Activated naive CD8-positive, alpha-beta T cell (primary cell): ENCODE measurements at regions not wholly inside any gene's neighbourhood (a gene's known extent, or its start where the extent isn't known, plus 50 kb on each side); places are given as distances from the start of the nearest gene placed in this dataset.

Source experiments
- H3K27ac Mint-ChIP-seq: one replicate; pipeline ENCODE4 v1.8.0; 2021; ENCODE audit warnings: mixed read lengths
- H3K27me3 Mint-ChIP-seq: one replicate; pipeline ENCODE4 v1.8.0; 2021; ENCODE audit warnings: mixed read lengths
- H3K36me3 Mint-ChIP-seq: one replicate; pipeline ENCODE4 v1.8.0; 2021; ENCODE audit warnings: mixed read lengths
- H3K4me1 Mint-ChIP-seq: one replicate; pipeline ENCODE4 v1.8.0; 2021; ENCODE audit warnings: low read depth, mixed read lengths
- H3K4me3 Mint-ChIP-seq: one replicate; pipeline ENCODE4 v1.8.0; 2021; ENCODE audit warnings: mild to moderate bottlenecking, mixed read lengths
- H3K9me3 Mint-ChIP-seq: one replicate; pipeline ENCODE4 v1.8.0; 2021; ENCODE audit warnings: low read depth, mixed read lengths

DNA sequence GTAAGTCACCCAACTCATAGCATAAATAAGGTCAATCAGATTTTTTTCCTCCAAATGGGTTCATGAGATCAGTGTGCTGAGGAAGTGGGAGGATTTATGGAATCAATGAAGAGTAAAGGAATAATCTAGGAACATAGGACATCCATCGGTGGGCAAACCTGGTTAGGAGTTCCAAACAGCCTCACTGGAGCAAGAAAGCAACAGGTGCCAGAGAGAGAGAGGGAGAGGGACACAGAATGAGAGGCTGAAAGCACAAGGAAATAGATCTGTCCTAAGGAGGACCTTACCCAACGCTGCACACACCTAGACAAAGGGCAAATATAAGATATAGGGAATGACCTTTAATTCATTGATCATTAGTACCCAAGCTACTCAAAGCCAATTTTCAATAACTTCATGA, 119.5 kb upstream of the ANKRD1 start:
- Mint-ChIP-seq H3K36me3 (peaks cover 2% of the 10 kb centered on the region), H3K9me3 (no peaks in the 10 kb centered on the region), H3K27me3 (peaks cover 1% of the 10 kb centered on the region), H3K4me3 (no peak overlapping the region), H3K4me1 (no peaks in the 10 kb centered on the region), H3K27ac (no peak overlapping the region)

DNA sequence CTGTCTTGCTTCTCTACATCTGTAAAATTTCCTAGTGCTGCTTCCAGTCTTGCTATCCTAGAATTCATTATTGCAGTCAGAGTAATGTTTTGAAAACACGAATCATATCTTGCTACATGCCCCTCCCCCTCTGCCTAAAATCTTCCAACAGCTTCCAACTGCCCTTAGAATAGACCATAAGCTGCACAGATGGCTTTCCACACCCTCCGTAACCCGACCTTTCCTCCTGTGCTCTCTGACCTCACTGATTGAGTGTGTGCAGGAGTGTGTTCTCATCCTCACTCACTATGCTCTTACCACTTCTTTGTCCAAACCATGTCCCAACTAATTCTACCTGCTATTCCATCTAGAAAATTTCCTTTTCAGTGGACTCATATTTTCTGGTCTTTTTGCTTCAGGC, 121.2 kb upstream of the ANKRD1 start:
- H3K27me3 Mint-ChIP-seq: peaks cover 4% of the 10 kb centered on the region
- no peak overlapping the region for H3K4me3 Mint-ChIP-seq
- no peaks in the 10 kb centered on the region for H3K4me1 Mint-ChIP-seq
- H3K27ac Mint-ChIP-seq: no peak overlapping the region
- no peaks in the 10 kb centered on the region for H3K9me3 Mint-ChIP-seq
- H3K36me3 Mint-ChIP-seq: peaks cover 2% of the 10 kb centered on the region

DNA sequence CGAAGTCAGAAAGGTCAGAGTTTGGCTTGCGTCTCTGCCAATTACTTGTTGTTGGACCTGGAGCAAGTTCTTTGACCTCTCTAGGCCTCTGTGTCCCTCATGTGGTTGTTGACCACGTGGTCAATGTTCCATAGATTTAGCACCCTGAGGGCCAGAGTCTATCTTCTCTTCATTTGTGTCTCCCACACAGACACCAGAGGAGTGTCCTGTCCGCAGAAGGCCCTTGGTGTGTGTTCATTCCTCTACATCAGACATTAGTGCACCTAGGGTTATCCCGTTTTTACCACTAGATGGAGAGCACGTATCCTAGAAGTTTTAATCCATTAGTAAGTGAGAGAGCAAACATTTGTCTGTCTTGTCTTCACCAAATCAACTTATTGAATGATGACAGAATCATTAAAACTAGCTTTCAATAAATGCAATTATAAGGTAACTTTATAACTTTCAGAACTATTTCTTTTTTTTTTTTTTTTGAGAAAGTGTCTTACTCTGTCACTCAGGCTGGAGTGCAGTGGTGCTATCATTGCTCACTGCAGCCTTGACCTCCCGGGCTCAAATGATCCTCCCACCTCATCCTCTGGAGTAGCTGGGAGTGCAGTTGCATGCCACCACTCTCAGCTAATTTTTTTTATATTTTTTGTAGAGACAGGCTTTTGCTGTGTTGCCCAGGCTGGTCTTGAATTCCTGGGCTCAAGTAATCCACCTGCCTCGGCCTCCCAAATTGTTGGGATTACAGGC, 122.5 kb upstream of the ANKRD1 start:
- Mint-ChIP-seq H3K9me3 (no peaks in the 10 kb centered on the region), H3K36me3 (peaks cover 2% of the 10 kb centered on the region), H3K4me3 (no peak overlapping the region), H3K4me1 (no peaks in the 10 kb centered on the region), H3K27ac (no peak overlapping the region), H3K27me3 (peaks cover 4% of the 10 kb centered on the region)

DNA sequence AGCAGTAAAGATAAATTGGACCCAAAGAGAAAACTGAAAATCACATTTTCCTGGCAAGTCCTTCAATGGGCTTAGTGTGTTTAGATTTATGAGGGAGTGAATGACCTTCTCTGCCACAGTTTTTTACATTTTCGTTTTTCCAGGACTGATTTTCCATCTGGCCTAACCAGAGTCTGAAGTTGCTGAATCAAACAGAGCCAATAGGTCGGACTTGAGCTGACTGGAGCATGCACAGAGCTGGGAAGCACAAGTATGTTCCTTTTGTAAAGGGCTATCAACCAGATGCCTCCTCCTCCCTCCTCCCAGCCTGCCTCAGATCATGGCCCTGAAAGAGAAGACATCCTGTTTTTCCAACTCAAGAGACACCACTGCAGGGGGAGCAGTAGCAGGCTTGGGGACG, 126.0 kb upstream of the ANKRD1 start:
- Mint-ChIP-seq H3K4me1 (no peaks in the 10 kb centered on the region), H3K9me3 (no peaks in the 10 kb centered on the region), H3K27ac (no peak overlapping the region), H3K4me3 (no peak overlapping the region), H3K27me3 (peaks cover 4% of the 10 kb centered on the region), H3K36me3 (no peaks in the 10 kb centered on the region)

DNA sequence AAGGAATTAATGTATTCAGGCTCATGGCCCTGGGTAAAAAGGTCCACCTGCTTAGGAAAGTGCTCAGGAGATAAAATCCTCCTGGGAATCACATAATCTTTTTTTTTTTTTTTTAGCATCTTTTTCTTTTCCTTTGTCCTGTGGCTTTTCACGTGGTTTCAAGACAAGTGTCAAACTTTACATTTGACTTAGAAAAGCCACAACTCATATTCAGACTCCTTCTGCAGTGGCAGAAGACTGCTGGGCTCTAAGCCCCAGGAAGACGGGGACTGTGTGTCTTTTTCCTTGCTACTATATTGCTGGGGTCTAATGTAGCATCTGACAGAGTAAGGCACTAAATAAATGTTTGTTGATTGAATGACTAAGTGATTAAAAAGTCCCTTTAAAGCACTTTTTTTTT, 127.5 kb upstream of the ANKRD1 start:
- H3K4me3 Mint-ChIP-seq: no peak overlapping the region
- H3K4me1 Mint-ChIP-seq: no peaks in the 10 kb centered on the region
- H3K27me3 Mint-ChIP-seq: peaks cover 4% of the 10 kb centered on the region
- H3K9me3 Mint-ChIP-seq: no peaks in the 10 kb centered on the region
- H3K27ac Mint-ChIP-seq: no peak overlapping the region
- H3K36me3 Mint-ChIP-seq: no peaks in the 10 kb centered on the region

DNA sequence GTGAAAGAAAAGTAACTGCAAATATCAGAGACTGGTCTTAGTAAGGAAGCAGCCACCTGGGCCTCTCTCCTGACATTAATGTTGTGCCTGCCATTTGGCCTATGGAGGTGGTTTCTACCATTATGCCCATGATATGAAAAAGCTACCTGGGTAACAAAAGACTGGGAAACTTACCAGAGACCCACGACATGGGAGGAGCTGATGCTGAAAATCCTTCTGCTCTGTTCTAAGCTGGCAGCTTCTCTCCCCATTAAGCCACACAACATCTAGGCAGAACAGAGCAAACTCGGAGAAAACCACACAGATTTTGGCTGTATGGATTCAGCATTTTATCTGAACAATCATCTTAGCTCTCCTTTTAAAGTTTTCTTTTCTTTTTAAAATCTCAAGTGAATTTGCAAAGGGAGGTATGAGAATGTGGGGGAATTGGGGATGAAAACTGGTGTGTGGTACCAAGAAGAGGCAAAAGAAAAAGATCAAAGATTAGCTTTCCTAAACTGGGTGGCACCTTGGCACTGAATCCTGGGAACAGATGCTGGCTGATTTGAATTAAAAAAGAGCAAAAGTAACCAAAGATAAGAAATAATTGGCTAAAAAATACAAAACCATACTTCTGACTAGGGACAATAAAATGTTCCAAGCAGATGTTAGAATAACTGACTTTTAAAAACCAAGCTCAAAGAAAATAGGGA, 128.6 kb upstream of the ANKRD1 start:
- Mint-ChIP-seq H3K27ac (no peak overlapping the region), H3K4me1 (no peaks in the 10 kb centered on the region), H3K36me3 (no peaks in the 10 kb centered on the region), H3K4me3 (no peak overlapping the region), H3K27me3 (peaks cover 4% of the 10 kb centered on the region), H3K9me3 (no peaks in the 10 kb centered on the region)

DNA sequence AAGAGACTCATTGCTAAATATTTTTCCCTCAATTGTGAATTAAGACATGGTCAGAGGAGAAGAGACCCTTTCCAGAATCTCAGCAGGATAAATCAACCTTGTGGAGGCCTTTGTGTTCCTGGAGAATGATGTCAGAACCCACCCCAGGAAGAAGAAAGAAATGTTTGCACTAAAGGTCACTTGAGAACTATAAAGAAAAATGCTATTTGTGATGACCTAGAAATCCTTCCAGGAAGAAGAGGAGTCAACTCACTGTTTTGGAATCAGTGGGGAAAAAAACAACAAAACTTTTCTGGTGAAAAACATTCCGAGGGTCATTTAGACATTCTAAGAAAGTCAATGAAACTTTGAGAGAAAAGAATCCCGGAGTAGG, 129.1 kb upstream of the ANKRD1 start:
- Mint-ChIP-seq H3K9me3 (no peaks in the 10 kb centered on the region), H3K4me3 (no peak overlapping the region), H3K36me3 (no peaks in the 10 kb centered on the region), H3K27me3 (peaks cover 2% of the 10 kb centered on the region), H3K27ac (no peak overlapping the region), H3K4me1 (no peaks in the 10 kb centered on the region)

DNA sequence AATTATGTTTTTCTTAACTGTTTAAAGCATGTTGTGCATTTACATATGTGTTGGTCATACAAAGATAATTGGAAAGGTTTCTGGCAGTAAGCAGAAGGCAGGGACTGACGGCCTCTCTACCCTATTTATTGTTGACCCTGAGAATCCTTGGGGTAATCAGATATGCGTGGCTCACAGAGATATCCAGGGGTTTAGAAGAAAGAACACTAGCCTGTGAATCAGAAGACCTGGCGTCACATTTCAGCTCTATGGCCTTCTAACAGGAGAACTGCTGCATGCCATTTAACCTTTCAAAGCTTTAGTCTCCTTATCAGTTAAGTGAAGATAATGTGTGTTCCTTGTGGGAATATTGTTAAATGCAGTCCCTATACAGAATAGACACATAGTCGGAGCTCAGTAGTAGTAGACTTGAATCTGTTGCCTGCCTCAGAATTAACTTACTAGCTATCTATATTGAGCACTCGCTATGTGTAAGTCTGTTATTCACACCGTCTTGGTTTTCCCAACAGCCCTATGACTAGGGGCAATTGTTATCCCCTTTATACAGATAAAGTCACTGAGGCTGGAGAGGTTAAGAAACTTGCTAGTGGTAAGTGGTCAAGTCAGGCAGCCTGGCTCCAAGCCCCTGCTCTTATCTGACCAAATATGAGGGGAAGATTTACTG, 129.6 kb upstream of the ANKRD1 start:
- Mint-ChIP-seq H3K36me3 (no peaks in the 10 kb centered on the region), H3K27me3 (peaks cover 2% of the 10 kb centered on the region), H3K9me3 (no peaks in the 10 kb centered on the region), H3K4me3 (no peak overlapping the region), H3K4me1 (no peaks in the 10 kb centered on the region), H3K27ac (no peak overlapping the region)

DNA sequence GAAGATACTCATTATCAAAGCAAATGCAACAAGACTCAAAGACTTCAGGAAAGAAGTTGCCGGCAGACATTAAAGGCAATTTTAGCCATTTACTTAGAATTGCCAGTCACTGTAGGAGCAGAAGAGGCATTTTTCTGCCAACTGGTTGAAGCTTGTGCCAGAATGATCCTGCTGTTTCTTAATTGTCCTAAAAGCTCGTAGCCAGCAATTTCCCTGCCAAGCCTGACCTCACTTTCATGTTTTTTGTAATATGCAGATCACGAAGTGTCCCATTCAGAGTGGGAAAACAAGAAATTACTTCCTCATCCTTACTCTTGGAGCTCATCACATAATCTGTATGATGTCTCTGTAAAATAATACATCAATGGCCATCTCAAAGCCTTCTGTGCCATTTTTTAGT, 130.9 kb upstream of the ANKRD1 start:
- no peak overlapping the region for H3K4me3 Mint-ChIP-seq

DNA sequence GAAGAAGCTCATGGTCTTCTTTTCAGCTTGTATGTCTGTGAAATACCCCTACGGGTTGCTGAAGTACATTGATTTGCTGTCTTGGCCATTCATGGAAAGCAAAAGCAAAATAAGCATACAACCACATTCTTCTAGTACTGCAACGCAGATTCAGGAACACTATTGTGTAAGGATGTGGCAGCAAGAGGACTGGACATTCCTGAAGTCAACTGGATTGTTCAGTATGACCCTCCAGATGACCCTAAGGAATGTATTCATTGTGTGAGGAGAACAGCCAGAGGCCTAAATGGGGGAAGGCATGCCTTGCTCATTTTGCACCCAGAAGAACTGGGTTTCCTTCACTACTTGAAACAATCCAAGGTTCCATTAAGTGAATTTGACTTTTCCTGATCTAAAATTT, 133.4 kb upstream of the ANKRD1 start:
- no peaks in the 10 kb centered on the region for H3K9me3 Mint-ChIP-seq
- no peak overlapping the region for H3K27ac Mint-ChIP-seq
- H3K27me3 Mint-ChIP-seq: no peaks in the 10 kb centered on the region
- no peaks in the 10 kb centered on the region for H3K36me3 Mint-ChIP-seq
- H3K4me3 Mint-ChIP-seq: no peak overlapping the region
- H3K4me1 Mint-ChIP-seq: no peaks in the 10 kb centered on the region

More for the DNA sequence above, 130.9 kb upstream of the ANKRD1 start:
- no peak overlapping the region for H3K27ac Mint-ChIP-seq
- H3K4me1 Mint-ChIP-seq: no peaks in the 10 kb centered on the region
- H3K9me3 Mint-ChIP-seq: no peaks in the 10 kb centered on the region
- H3K36me3 Mint-ChIP-seq: no peaks in the 10 kb centered on the region
- H3K27me3 Mint-ChIP-seq: no peaks in the 10 kb centered on the region

DNA sequence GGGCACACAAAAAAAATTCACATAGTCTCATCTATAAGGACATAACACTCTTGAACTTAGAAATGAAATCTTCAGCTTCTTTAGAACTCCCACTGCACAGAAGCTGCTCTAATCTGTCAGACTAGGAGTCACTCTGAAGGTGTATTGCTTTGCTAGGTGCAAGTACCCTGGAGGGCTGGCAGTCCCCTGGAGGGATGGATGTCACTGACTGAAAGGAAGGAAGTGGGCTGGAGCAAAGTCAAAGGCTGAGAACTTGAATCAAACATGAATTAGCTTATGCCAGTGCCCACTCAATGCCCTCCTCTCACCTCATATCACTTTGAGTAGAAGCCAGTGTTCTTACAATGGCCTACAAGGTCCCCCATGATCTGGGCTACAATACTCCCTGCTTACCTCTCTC, 140.3 kb upstream of the ANKRD1 start:
- no peaks in the 10 kb centered on the region for H3K9me3 Mint-ChIP-seq
- no peak overlapping the region for H3K4me3 Mint-ChIP-seq
- no peaks in the 10 kb centered on the region for H3K36me3 Mint-ChIP-seq
- H3K27ac Mint-ChIP-seq: no peak overlapping the region
- peaks cover 6% of the 10 kb centered on the region for H3K4me1 Mint-ChIP-seq
- H3K27me3 Mint-ChIP-seq: no peaks in the 10 kb centered on the region

DNA sequence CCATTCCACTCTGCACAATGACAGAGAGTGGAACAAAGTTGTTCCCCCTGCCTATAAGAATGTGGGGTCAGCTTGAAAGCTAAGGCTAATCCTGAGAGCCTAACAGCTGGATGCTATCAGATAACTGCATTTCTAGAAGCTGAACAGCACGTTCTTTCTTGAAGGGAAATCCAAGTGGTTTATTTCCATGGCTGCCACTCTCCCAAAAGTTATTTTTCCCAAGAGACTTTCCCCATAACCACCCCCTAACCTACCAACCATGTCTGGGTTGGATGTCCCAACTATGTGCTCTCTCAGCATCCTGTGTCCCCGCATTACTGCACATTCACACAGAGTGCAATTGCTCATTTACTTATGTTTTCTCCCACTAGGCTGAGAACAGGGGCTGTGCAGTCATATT, 140.7 kb upstream of the ANKRD1 start:
- Mint-ChIP-seq H3K4me1 (peaks cover 6% of the 10 kb centered on the region), H3K27me3 (no peaks in the 10 kb centered on the region), H3K27ac (no peak overlapping the region), H3K9me3 (no peaks in the 10 kb centered on the region), H3K36me3 (no peaks in the 10 kb centered on the region), H3K4me3 (no peak overlapping the region)

DNA sequence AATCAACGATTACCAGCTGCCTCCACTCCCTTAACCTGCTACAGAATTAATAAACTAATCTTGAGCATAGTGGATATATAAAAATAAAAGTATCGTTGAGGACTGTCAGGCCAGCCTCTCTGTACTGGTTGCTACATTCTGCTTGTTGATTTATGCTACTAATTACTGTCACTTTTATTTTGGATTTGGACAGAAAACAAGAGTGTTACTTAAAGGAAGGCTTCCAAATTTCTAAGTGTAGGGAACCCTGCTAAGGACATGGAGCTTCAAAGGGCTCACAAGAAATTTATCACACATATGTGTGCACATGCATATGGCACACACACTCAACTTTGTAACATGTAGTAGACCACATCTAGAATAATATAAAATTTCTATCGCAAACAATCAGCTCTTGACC, 141.2 kb upstream of the ANKRD1 start:
- Mint-ChIP-seq H3K36me3 (no peaks in the 10 kb centered on the region), H3K4me3 (no peak overlapping the region), H3K27ac (no peak overlapping the region), H3K9me3 (no peaks in the 10 kb centered on the region), H3K4me1 (peaks cover 6% of the 10 kb centered on the region), H3K27me3 (no peaks in the 10 kb centered on the region)

DNA sequence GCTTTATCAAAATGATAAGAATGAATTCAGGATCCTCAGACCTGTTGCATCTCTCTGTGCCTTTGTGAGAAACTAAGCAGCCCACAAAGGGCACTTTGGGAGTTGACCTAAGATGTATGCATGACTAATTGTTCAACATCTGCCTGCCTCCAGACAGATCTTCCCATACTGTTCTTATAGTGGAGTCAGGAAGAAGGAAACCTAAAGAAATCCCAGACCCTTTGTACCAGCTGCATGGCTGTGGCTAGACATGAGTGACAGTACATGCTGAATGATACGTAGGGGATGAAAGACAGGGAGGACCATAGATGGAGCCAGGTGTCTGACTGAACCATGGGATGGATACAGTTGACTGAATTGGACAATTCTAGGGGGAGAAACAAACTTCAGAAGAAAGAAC, 148.7 kb upstream of the PCGF5 start:
- H3K4me3 Mint-ChIP-seq: no peak overlapping the region
- no peaks in the 10 kb centered on the region for H3K4me1 Mint-ChIP-seq
- H3K36me3 Mint-ChIP-seq: no peaks in the 10 kb centered on the region
- no peak overlapping the region for H3K27ac Mint-ChIP-seq
- H3K9me3 Mint-ChIP-seq: no peaks in the 10 kb centered on the region
- peaks cover 2% of the 10 kb centered on the region for H3K27me3 Mint-ChIP-seq

DNA sequence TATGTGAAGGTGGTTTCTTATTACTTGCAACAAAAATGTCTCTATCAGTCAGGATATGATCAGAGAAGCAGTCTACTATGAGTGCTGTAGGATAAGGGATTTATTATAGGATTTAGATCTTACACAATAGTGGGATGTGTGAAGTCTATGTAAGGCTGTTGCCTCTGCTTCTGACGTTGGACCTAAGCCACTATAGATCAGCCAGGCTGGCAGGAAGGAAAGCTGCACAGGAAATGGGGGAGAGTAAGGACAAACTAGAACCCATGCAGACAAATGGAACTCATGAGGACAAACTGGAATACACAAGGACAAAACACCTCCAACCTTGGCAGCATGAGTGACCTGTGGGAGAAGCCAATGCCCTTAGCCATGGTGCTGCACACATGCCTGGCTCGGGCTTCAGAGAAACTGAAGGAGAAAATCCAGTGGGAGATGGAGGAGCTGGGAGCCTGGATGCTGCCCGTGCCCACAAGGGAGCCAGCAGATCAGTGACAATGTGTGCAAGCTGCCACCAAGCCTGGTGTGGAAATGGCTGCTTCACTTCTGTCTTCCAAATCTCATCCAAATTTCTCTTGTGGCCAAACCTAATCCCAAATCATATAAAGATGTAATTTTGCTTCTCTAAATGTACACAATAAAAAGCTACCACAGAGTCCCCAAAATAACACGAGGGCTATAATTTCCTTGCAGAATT, 147.0 kb upstream of the PCGF5 start:
- Mint-ChIP-seq H3K36me3 (no peaks in the 10 kb centered on the region), H3K9me3 (no peaks in the 10 kb centered on the region), H3K27me3 (peaks cover 5% of the 10 kb centered on the region), H3K4me1 (no peaks in the 10 kb centered on the region), H3K27ac (no peak overlapping the region), H3K4me3 (no peak overlapping the region)
